ENCODE measurements at regions not wholly inside any gene's neighbourhood (a gene's known extent, or its start where the extent isn't known, plus 50 kb on each side); places are given as distances from the start of the nearest gene placed in this dataset.

- no peak overlapping the region for H2BK12ac ChIP-seq (ENCODE audit: insufficient read length, low read depth, low read length)
- H3K9me3 ChIP-seq (ENCODE audit: control insufficient read depth, low read depth, low read length): no peaks in the 10 kb centered on the region
- DNase-seq: no peak
- Mint-ChIP-seq H3K4me1 (no peaks in the 10 kb centered on the region), H3K36me3 (ENCODE audit: insufficient read depth in 1 of 3, low read depth in 3 of 3) (no peaks in the 10 kb centered on the region), H3K4me3 (no peak overlapping the region), H3K27ac (no peak overlapping the region), H3K9me3 (no peaks in the 10 kb centered on the region), H3K27me3 (ENCODE audit: low read depth) (no peaks in the 10 kb centered on the region; the same call in 1 of the 2 replicates)
- no peak for TF ChIP-seq CTCF (conservative IDR thresholded peaks at IDR 0.05)
- no peak overlapping the region for H3K4me2 ChIP-seq (ENCODE audit: insufficient read depth, insufficient read length, low read length)
- H2BK120ac ChIP-seq (ENCODE audit: low read depth, low read length, poor library complexity, severe bottlenecking): no peak overlapping the region
- H3K79me1 ChIP-seq (ENCODE audit: insufficient read depth, low read depth, low read length, poor library complexity, severe bottlenecking): no peaks in the 10 kb centered on the region
- WGBS (ENCODE audit: extremely low coverage, insufficient read length, low lambda C conversion rate): no CpG with 5 or more reads among the region's 3 CpGs
- H3K4ac ChIP-seq (ENCODE audit: low read depth, low read length): no peak overlapping the region
- no peak overlapping the region for H3T11ph ChIP-seq (ENCODE audit: low read length)
- H2BK20ac ChIP-seq (ENCODE audit: low read depth, low read length, poor library complexity, severe bottlenecking): no peak overlapping the region
- no peak overlapping the region for H3K23ac ChIP-seq (ENCODE audit: insufficient read length, low read depth, low read length)
- no peak overlapping the region for H2BK15ac ChIP-seq (ENCODE audit: low read depth, low read length)
- H3K27ac ChIP-seq (ENCODE audit: insufficient read length, low read depth, low read length): no peak overlapping the region
- H4K20me1 ChIP-seq (ENCODE audit: control insufficient read depth, insufficient read depth, insufficient read length): no peaks in the 10 kb centered on the region
- H3K27me3 ChIP-seq (ENCODE audit: insufficient read depth, low read length): no peaks in the 10 kb centered on the region
- no peak overlapping the region for H2BK5ac ChIP-seq (ENCODE audit: insufficient read length, low read length)
- H4K8ac ChIP-seq (replicated peaks; ENCODE audit: insufficient read length, low read depth, low read length): no peak overlapping the region
- no peak overlapping the region for H2AFZ ChIP-seq (ENCODE audit: low read length)
- H3K23me2 ChIP-seq (ENCODE audit: insufficient read length, low read depth, low read length, poor library complexity, severe bottlenecking): no peaks in the 10 kb centered on the region
- no peak overlapping the region for H4K5ac ChIP-seq (ENCODE audit: insufficient read length, low read depth, low read length)
- H3K9ac ChIP-seq (ENCODE audit: extremely low read depth, insufficient read length, low read length): no peak overlapping the region
- H3K79me2 ChIP-seq (ENCODE audit: insufficient read depth, low read length): no peaks in the 10 kb centered on the region
- no peak overlapping the region for H3K18ac ChIP-seq (ENCODE audit: insufficient read length, low read depth, low read length)
- H2AK5ac ChIP-seq (ENCODE audit: insufficient read length, low read length): no peak overlapping the region
- no peak overlapping the region for H3K56ac ChIP-seq (ENCODE audit: insufficient read length, low read depth, low read length)
- H3K14ac ChIP-seq (ENCODE audit: insufficient read depth, low read length): no peak overlapping the region
- H4K91ac ChIP-seq (ENCODE audit: insufficient read length, low read depth, low read length): no peak overlapping the region
- no peaks in the 10 kb centered on the region for H3K4me1 ChIP-seq (ENCODE audit: insufficient read depth, low read length)
Measured at GRCh38 chr11:95686265-95686664, 103.3 kb downstream of the FAM76B start.
